SU-DHL-6 (cell line): ENCODE measurements at regions not wholly inside any gene's neighbourhood (a gene's known extent, or its start where the extent isn't known, plus 50 kb on each side); places are given as distances from the start of the nearest gene placed in this dataset.

Source experiments
- H2AFZ ChIP-seq: fragments of 200-600 bp; sonication (generic); 2 replicates; pipeline ENCODE4 v1.6.1; 2014; ENCODE audit warnings: low read depth, mild to moderate bottlenecking, moderate library complexity, mixed read lengths, antibody characterized with exemption, low read length; ENCODE audit not compliant: severe bottlenecking
- H3F3A ChIP-seq: fragments of 200-600 bp; shearing (Covaris generic); 2 replicates; pipeline ENCODE4 v1.6.0; 2016; ENCODE audit warnings: antibody characterized with exemption, mild to moderate bottlenecking; ENCODE audit not compliant: insufficient read depth
- H3K27ac ChIP-seq: fragments of 200-600 bp; sonication (generic); 2 replicates; pipeline ENCODE4 v1.5.1; 2016; ENCODE audit warnings: low read depth, mild to moderate bottlenecking, low read length, moderate library complexity, mixed read lengths
- H3K27me3 ChIP-seq: fragments of 200-600 bp; sonication (generic), shearing (Covaris generic); 2 replicates; pipeline ENCODE4 v1.6.0; 2014; ENCODE audit warnings: mild to moderate bottlenecking, low read length
- H3K36me3 ChIP-seq: fragments of 200-600 bp; sonication (generic); 2 replicates; pipeline ENCODE4 v1.6.1; 2014; ENCODE audit warnings: mild to moderate bottlenecking, low read length, mixed read lengths
- H3K4me2 ChIP-seq: fragments of 300-600, 200-600 bp; shearing (Covaris generic), sonication (generic); 2 replicates; pipeline ENCODE4 v1.6.0; 2014; ENCODE audit warnings: low read length, low read depth, mild to moderate bottlenecking; ENCODE audit not compliant: poor library complexity, severe bottlenecking
- H3K4me3 ChIP-seq: fragments of 200-600 bp; sonication (generic); 2 replicates; pipeline ENCODE4 v1.5.1; 2014; ENCODE audit warnings: antibody characterized with exemption, low read length, mild to moderate bottlenecking, mixed read lengths; ENCODE audit not compliant: insufficient read depth, poor library complexity, severe bottlenecking
- H3K79me2 ChIP-seq: fragments of 200-600 bp; sonication (generic); 2 replicates; pipeline ENCODE4 v1.6.1; 2014; ENCODE audit warnings: mild to moderate bottlenecking, low read length, moderate library complexity; ENCODE audit not compliant: insufficient read depth
- H3K9ac ChIP-seq: fragments of 200-600 bp; sonication (generic); 2 replicates; pipeline ENCODE4 v1.7.0; 2014; ENCODE audit warnings: mild to moderate bottlenecking, low read length
- H3K9me2 ChIP-seq: fragments of 200-600 bp; sonication (generic); replicated peaks from 2 replicates; pipeline ENCODE4 v1.6.1; 2014; ENCODE audit warnings: low read length; ENCODE audit not compliant: insufficient read depth
- H3K9me3 ChIP-seq: fragments of 200-600 bp; sonication (generic); 2 replicates; pipeline ENCODE4 v1.6.1; 2014; ENCODE audit warnings: low read length, mixed read lengths; ENCODE audit not compliant: insufficient read depth
- H4K20me1 ChIP-seq: fragments of 200-600 bp; sonication (generic); 2 replicates; pipeline ENCODE4 v1.6.1; 2014; ENCODE audit warnings: low read depth, mild to moderate bottlenecking, antibody characterized with exemption, low read length, moderate library complexity, mixed read lengths
- CTCF ChIP-seq: fragments of 200-600 bp; sonication (generic); IDR thresholded peaks from one replicate; pipeline ENCODE4 v1.5.1; 2017; ENCODE audit warnings: antibody characterized with exemption, mild to moderate bottlenecking, low read length, moderate library complexity; ENCODE audit not compliant: insufficient read depth, poor library complexity, severe bottlenecking
- EZH2phosphoT487 ChIP-seq: fragments of 200-600 bp; sonication (generic), shearing (Covaris generic); conservative IDR thresholded peaks from 2 replicates; pipeline ENCODE4 v1.6.1; 2018; ENCODE audit warnings: mild to moderate bottlenecking, antibody characterized with exemption, low read length, moderate library complexity, mixed read lengths

GRCh38 chr10:58013406-58013805 lies 254.3 kb downstream of the IPMK start:
- Histone ChIP-seq H3K9me2 (no peaks in the 10 kb centered on the region), H3K36me3 (no peaks in the 10 kb centered on the region), H3K9me3 (no peaks in the 10 kb centered on the region), H3K9ac (no peak overlapping the region), H3K79me2 (no peaks in the 10 kb centered on the region), H2AFZ (no peak overlapping the region), H3K27ac (no peak overlapping the region), H3K4me3 (no peak overlapping the region), H3K4me2 (no peak overlapping the region), H3F3A (no peaks in the 10 kb centered on the region), H3K27me3 (no peaks in the 10 kb centered on the region), H4K20me1 (no peaks in the 10 kb centered on the region)
- TF ChIP-seq EZH2phosphoT487 (no peak), CTCF (no peak)

GRCh38 chr10:58010073-58010702 lies 257.5 kb downstream of the IPMK start:
- Histone ChIP-seq H3K36me3 (no peaks in the 10 kb centered on the region), H3F3A (no peaks in the 10 kb centered on the region), H3K4me3 (no peak overlapping the region), H3K27ac (no peak overlapping the region), H3K27me3 (no peaks in the 10 kb centered on the region), H3K4me2 (no peak overlapping the region), H3K9me2 (no peaks in the 10 kb centered on the region), H3K79me2 (no peaks in the 10 kb centered on the region), H3K9ac (no peak overlapping the region), H3K9me3 (no peaks in the 10 kb centered on the region), H2AFZ (no peak overlapping the region), H4K20me1 (no peaks in the 10 kb centered on the region)
- no peak for TF ChIP-seq EZH2phosphoT487
- no peak for TF ChIP-seq CTCF

- Histone ChIP-seq H4K20me1 (no peaks in the 10 kb centered on the region), H3K27ac (no peak overlapping the region), H3F3A (no peaks in the 10 kb centered on the region), H3K79me2 (no peaks in the 10 kb centered on the region), H3K4me2 (no peak overlapping the region), H3K9me2 (no peaks in the 10 kb centered on the region), H2AFZ (no peak overlapping the region), H3K9ac (no peak overlapping the region), H3K27me3 (no peaks in the 10 kb centered on the region), H3K4me3 (no peak overlapping the region), H3K9me3 (no peaks in the 10 kb centered on the region), H3K36me3 (no peaks in the 10 kb centered on the region)
- TF ChIP-seq CTCF (no peak), EZH2phosphoT487 (no peak)
Observed at GRCh38 chr10:58003945-58004344, 263.7 kb downstream of the IPMK start.
